H9 (cell line): ENCODE measurements at regions not wholly inside any gene's neighbourhood (a gene's known extent, or its start where the extent isn't known, plus 50 kb on each side); places are given as distances from the start of the nearest gene placed in this dataset.
A peak's percentile ranks its signal among the peaks of the same experiment; 100 is the strongest.

Experiments used
- DNase-seq: peaks from one replicate; pipeline ENCODE4 v3.0.0-alpha.2; 2017
- H2AFZ ChIP-seq: one replicate; pipeline ENCODE4 v1.6.1; 2013; ENCODE audit warnings: mild to moderate bottlenecking, low read length, control low read depth, moderate library complexity
- H2AK5ac ChIP-seq: 2 replicates; pipeline ENCODE4 v1.6.1; 2013; ENCODE audit warnings: low read length, control low read depth, mixed read lengths; ENCODE audit not compliant: insufficient read length
- H2BK120ac ChIP-seq: one replicate; pipeline ENCODE4 v1.6.1; 2013; ENCODE audit warnings: low read depth, mild to moderate bottlenecking, low read length, control low read depth, inconsistent platforms; ENCODE audit not compliant: poor library complexity, severe bottlenecking
- H2BK12ac ChIP-seq: 2 replicates; pipeline ENCODE4 v1.6.1; 2013; ENCODE audit warnings: low read length, control low read depth, mixed read lengths, low read depth; ENCODE audit not compliant: insufficient read length
- H2BK15ac ChIP-seq: 2 replicates; pipeline ENCODE4 v1.6.1; 2013; ENCODE audit warnings: low read depth, low read length, control low read depth
- H2BK20ac ChIP-seq: one replicate; pipeline ENCODE4 v1.6.1; 2013; ENCODE audit warnings: low read depth, mild to moderate bottlenecking, low read length, control low read depth, inconsistent platforms; ENCODE audit not compliant: poor library complexity, severe bottlenecking
- H2BK5ac ChIP-seq: 2 replicates; pipeline ENCODE4 v1.6.1; 2013; ENCODE audit warnings: low read length, control low read depth, mixed read lengths; ENCODE audit not compliant: insufficient read length
- H3K14ac ChIP-seq: 2 replicates; pipeline ENCODE4 v1.6.1; 2013; ENCODE audit warnings: low read length, control low read depth; ENCODE audit not compliant: insufficient read depth
- H3K18ac ChIP-seq: 2 replicates; pipeline ENCODE4 v1.6.1; 2013; ENCODE audit warnings: low read depth, mild to moderate bottlenecking, mixed read lengths, low read length, control low read depth; ENCODE audit not compliant: insufficient read length
- H3K23ac ChIP-seq: 2 replicates; pipeline ENCODE4 v1.6.1; 2013; ENCODE audit warnings: low read length, control low read depth, mixed read lengths, low read depth; ENCODE audit not compliant: insufficient read length
- H3K23me2 ChIP-seq: 2 replicates; pipeline ENCODE4 v1.6.1; 2013; ENCODE audit warnings: low read depth, mild to moderate bottlenecking, mixed read lengths, low read length, control low read depth; ENCODE audit not compliant: insufficient read length, poor library complexity, severe bottlenecking
- H3K27ac ChIP-seq: 2 replicates; pipeline ENCODE4 v1.5.1; 2013; ENCODE audit warnings: low read length, control low read depth, mixed read lengths, low read depth; ENCODE audit not compliant: insufficient read length
- H3K27me3 ChIP-seq: 2 replicates; pipeline ENCODE4 v1.6.1; 2013; ENCODE audit warnings: low read length, control low read depth, inconsistent platforms; ENCODE audit not compliant: insufficient read depth
- H3K4ac ChIP-seq: 2 replicates; pipeline ENCODE4 v1.6.1; 2013; ENCODE audit warnings: low read depth, mild to moderate bottlenecking, control low read depth, inconsistent platforms, low read length, moderate library complexity
- H3K4me1 ChIP-seq: 2 replicates; pipeline ENCODE4 v1.6.1; 2013; ENCODE audit warnings: low read length, control low read depth, inconsistent platforms; ENCODE audit not compliant: insufficient read depth
- H3K4me2 ChIP-seq: 2 replicates; pipeline ENCODE4 v1.6.1; 2013; ENCODE audit warnings: low read length, control low read depth, mixed read lengths; ENCODE audit not compliant: insufficient read length, insufficient read depth
- H3K56ac ChIP-seq: 2 replicates; pipeline ENCODE4 v1.6.1; 2013; ENCODE audit warnings: low read depth, mild to moderate bottlenecking, mixed read lengths, low read length, control low read depth; ENCODE audit not compliant: insufficient read length
- H3K79me1 ChIP-seq: 2 replicates; pipeline ENCODE4 v1.6.1; 2013; ENCODE audit warnings: low read depth, mild to moderate bottlenecking, moderate library complexity, low read length, control low read depth, inconsistent platforms; ENCODE audit not compliant: insufficient read depth, poor library complexity, severe bottlenecking
- H3K79me2 ChIP-seq: 2 replicates; pipeline ENCODE4 v1.6.1; 2013; ENCODE audit warnings: low read length, control low read depth, inconsistent platforms; ENCODE audit not compliant: insufficient read depth
- H3K9ac ChIP-seq: 2 replicates; pipeline ENCODE4 v1.6.1; 2013; ENCODE audit warnings: low read length, control low read depth, mixed read lengths; ENCODE audit not compliant: insufficient read length; ENCODE audit errors: extremely low read depth
- H3K9me3 ChIP-seq: one replicate; pipeline ENCODE4 v1.6.1; 2013; ENCODE audit warnings: low read depth, low read length, inconsistent platforms; ENCODE audit not compliant: control insufficient read depth
- H3T11ph ChIP-seq: one replicate; pipeline ENCODE4 v1.6.1; 2013; ENCODE audit warnings: mild to moderate bottlenecking, low read length, control low read depth, inconsistent platforms
- H4K20me1 ChIP-seq: one replicate; pipeline ENCODE4 v1.6.1; 2013; ENCODE audit not compliant: control insufficient read depth, insufficient read length, insufficient read depth
- H4K5ac ChIP-seq: 2 replicates; pipeline ENCODE4 v1.6.1; 2013; ENCODE audit warnings: low read depth, mild to moderate bottlenecking, mixed read lengths, low read length, control low read depth; ENCODE audit not compliant: insufficient read length
- H4K8ac ChIP-seq: replicated peaks from 2 replicates; pipeline ENCODE4 v1.6.1; 2013; ENCODE audit warnings: low read length, control low read depth, mixed read lengths, low read depth; ENCODE audit not compliant: insufficient read length
- H4K91ac ChIP-seq: 2 replicates; pipeline ENCODE4 v1.6.1; 2013; ENCODE audit warnings: low read depth, mild to moderate bottlenecking, moderate library complexity, mixed read lengths, low read length, control low read depth; ENCODE audit not compliant: insufficient read length
- H3K27ac Mint-ChIP-seq, 3 experiments: 2 replicates in 2 of 3; 3 replicates in 1 of 3; pipeline ENCODE4 v1.8.0; 2020 to 2021; ENCODE audit warnings: mixed read lengths in 3 of 3, mild to moderate bottlenecking in 1 of 3, moderate library complexity in 1 of 3
- H3K27me3 Mint-ChIP-seq: 2 replicates; pipeline ENCODE4 v1.8.0; 2021; ENCODE audit warnings: low read depth, mild to moderate bottlenecking, moderate library complexity, mixed read lengths
- H3K36me3 Mint-ChIP-seq, 3 experiments: 2 replicates in 2 of 3; 3 replicates in 1 of 3; pipeline ENCODE4 v1.8.0; 2020 to 2021; ENCODE audit warnings: low read depth in 3 of 3, mixed read lengths in 3 of 3; ENCODE audit not compliant: insufficient read depth in 1 of 3
- H3K4me1 Mint-ChIP-seq, 2 experiments: 2 replicates each; pipeline ENCODE4 v1.8.0; 2020; ENCODE audit warnings: mixed read lengths in 2 of 2
- H3K4me3 Mint-ChIP-seq, 2 experiments: 2 replicates in 1 of 2; 3 replicates in 1 of 2; pipeline ENCODE4 v1.8.0; 2020 to 2021; ENCODE audit warnings: mild to moderate bottlenecking in 2 of 2, mixed read lengths in 2 of 2, moderate library complexity in 1 of 2
- H3K9me3 Mint-ChIP-seq, 2 experiments: 2 replicates in 1 of 2; 3 replicates in 1 of 2; pipeline ENCODE4 v1.8.0; 2020; ENCODE audit warnings: mild to moderate bottlenecking in 2 of 2, mixed read lengths in 2 of 2, moderate library complexity in 1 of 2
- WGBS: extraction: QIAGEN DNeasy Blood & Tissue Kit; methylation state at CpG from one replicate; pipeline ENCODE4 v1.1.7; 2013; ENCODE audit warnings: missing lambda C conversion rate, low lambda C conversion rate, mixed read lengths; ENCODE audit not compliant: insufficient read length; ENCODE audit errors: extremely low coverage; 5-methylcytosine and 5-hydroxymethylcytosine counted together
- TF ChIP-seq, protein P1 (sequence below): fragments of 200-600 bp; sonication (generic); conservative IDR thresholded peaks from 3 replicates; pipeline ENCODE4 v1.8.0; 2021; ENCODE audit warnings: antibody characterized with exemption, mild to moderate bottlenecking

DNA sequence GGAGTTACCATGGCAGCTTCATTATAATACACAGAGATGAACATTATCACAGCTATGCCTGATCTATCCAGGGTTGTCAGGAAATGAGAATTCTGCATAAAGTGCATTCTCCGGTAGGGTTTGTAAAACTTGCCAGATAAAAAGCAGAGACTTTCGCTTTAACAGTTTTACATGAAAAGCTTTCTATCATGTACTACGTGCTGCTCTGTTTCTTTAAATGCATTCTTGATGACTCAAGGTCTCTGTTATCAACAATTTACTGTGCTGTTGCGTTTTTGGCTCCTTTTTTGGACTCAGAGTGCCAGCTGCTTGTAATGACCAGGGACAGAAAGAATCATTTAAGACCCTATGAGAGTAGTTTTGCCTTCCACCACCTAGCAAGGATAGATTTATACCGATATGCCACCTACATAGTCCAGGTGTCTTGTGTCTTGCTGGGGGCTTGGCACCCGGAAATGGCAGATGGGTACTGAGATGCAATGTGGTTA lies 371.2 kb downstream of the BTG1 start:
- Histone ChIP-seq H4K20me1 (no peaks in the 10 kb centered on the region), H2BK5ac (no peak overlapping the region), H4K91ac (no peak overlapping the region), H3T11ph (no peak overlapping the region), H2AK5ac (no peak overlapping the region), H2AFZ (no peak overlapping the region), H3K18ac (no peak overlapping the region), H3K79me2 (no peaks in the 10 kb centered on the region), H3K9ac (no peak overlapping the region), H3K79me1 (no peaks in the 10 kb centered on the region), H3K14ac (no peak overlapping the region), H3K9me3 (no peaks in the 10 kb centered on the region), H2BK12ac (no peak overlapping the region), H2BK120ac (no peak overlapping the region), H3K23ac (no peak overlapping the region), H3K4ac (no peak overlapping the region), H3K27ac (no peak overlapping the region), H4K8ac (no peak overlapping the region), H2BK15ac (no peak overlapping the region), H3K56ac (no peak overlapping the region), H3K27me3 (no peaks in the 10 kb centered on the region), H3K4me2 (no peak overlapping the region), H4K5ac (no peak overlapping the region), H3K4me1 (no peaks in the 10 kb centered on the region), H3K23me2 (no peaks in the 10 kb centered on the region), H2BK20ac (no peak overlapping the region)
- Mint-ChIP-seq H3K4me3 (no peak overlapping the region), H3K4me1 (peaks cover 3 to 6% of the 10 kb centered on the region in 2 experiments; a peak in 3 of 4 replicates), H3K36me3 (no peaks in the 10 kb centered on the region), H3K27ac (peak overlapping the region in 1 of 3 experiments; percentile 68; a peak in 1 of 7 replicates), H3K27me3 (no peaks in the 10 kb centered on the region), H3K9me3 (no peaks in the 10 kb centered on the region)
- TF ChIP-seq, protein P1, sequence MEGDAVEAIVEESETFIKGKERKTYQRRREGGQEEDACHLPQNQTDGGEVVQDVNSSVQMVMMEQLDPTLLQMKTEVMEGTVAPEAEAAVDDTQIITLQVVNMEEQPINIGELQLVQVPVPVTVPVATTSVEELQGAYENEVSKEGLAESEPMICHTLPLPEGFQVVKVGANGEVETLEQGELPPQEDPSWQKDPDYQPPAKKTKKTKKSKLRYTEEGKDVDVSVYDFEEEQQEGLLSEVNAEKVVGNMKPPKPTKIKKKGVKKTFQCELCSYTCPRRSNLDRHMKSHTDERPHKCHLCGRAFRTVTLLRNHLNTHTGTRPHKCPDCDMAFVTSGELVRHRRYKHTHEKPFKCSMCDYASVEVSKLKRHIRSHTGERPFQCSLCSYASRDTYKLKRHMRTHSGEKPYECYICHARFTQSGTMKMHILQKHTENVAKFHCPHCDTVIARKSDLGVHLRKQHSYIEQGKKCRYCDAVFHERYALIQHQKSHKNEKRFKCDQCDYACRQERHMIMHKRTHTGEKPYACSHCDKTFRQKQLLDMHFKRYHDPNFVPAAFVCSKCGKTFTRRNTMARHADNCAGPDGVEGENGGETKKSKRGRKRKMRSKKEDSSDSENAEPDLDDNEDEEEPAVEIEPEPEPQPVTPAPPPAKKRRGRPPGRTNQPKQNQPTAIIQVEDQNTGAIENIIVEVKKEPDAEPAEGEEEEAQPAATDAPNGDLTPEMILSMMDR, result no peak
- no peak for DNase-seq
- no CpG with 5 or more reads among the region's 6 CpGs for WGBS
